GM18909 (cell line): ENCODE measurements at regions not wholly inside any gene's neighbourhood (a gene's known extent, or its start where the extent isn't known, plus 50 kb on each side); places are given as distances from the start of the nearest gene placed in this dataset.

Source experiments
- ATAC-seq: cut with Tn5 transposase; IDR thresholded peaks from one replicate; pipeline ENCODE4 v1.9.1; 2021; ENCODE audit warnings: mild to moderate bottlenecking; ENCODE audit not compliant: unreplicated experiment, poor library complexity

GRCh38 chr4:180532691-180533090 lies 1710.5 kb upstream of the TENM3 start:
- no peak for ATAC-seq

GRCh38 chr4:180538384-180539057 lies 1704.7 kb upstream of the TENM3 start:
- no peak for ATAC-seq

GRCh38 chr4:180539284-180539683 lies 1703.9 kb upstream of the TENM3 start:
- ATAC-seq, result peak; percentile 83

GRCh38 chr4:180541678-180542077 lies 1701.5 kb upstream of the TENM3 start:
- ATAC-seq, result no peak

GRCh38 chr4:180542445-180543100 lies 1700.6 kb upstream of the TENM3 start:
- no peak for ATAC-seq

GRCh38 chr4:180550106-180550505 lies 1693.1 kb upstream of the TENM3 start:
- no peak for ATAC-seq

GRCh38 chr4:180557348-180557747 lies 1685.9 kb upstream of the TENM3 start:
- peak; percentile 64 for ATAC-seq

- ATAC-seq, result no peak
Observed at GRCh38 chr4:180557950-180558349, 1685.3 kb upstream of the TENM3 start.

GRCh38 chr4:180558427-180558826 lies 1684.8 kb upstream of the TENM3 start:
- no peak for ATAC-seq

GRCh38 chr4:180560896-180561295 lies 1682.3 kb upstream of the TENM3 start:
- no peak for ATAC-seq

GRCh38 chr4:180564026-180564425 lies 1679.2 kb upstream of the TENM3 start:
- ATAC-seq, result no peak

- ATAC-seq, result no peak
Observed at GRCh38 chr4:180564448-180564847, 1678.8 kb upstream of the TENM3 start.

GRCh38 chr4:180565856-180566431 lies 1677.3 kb upstream of the TENM3 start:
- ATAC-seq, result no peak

GRCh38 chr4:180566492-180566891 lies 1676.7 kb upstream of the TENM3 start:
- ATAC-seq, result no peak

- ATAC-seq, result no peak
Observed at GRCh38 chr4:180567080-180567479, 1676.1 kb upstream of the TENM3 start.

- ATAC-seq, result no peak
Observed at GRCh38 chr4:180571516-180572055, 1671.6 kb upstream of the TENM3 start.

- ATAC-seq, result no peak
Observed at GRCh38 chr4:180578175-180578574, 1665.0 kb upstream of the TENM3 start.

GRCh38 chr4:180581061-180581460 lies 1662.1 kb upstream of the TENM3 start:
- no peak for ATAC-seq

GRCh38 chr4:180587379-180587778 lies 1655.8 kb upstream of the TENM3 start:
- no peak for ATAC-seq

GRCh38 chr4:180589575-180589974 lies 1653.6 kb upstream of the TENM3 start:
- no peak for ATAC-seq

GRCh38 chr4:180596888-180597483 lies 1646.2 kb upstream of the TENM3 start:
- no peak for ATAC-seq
